ENCODE measurements at regions not wholly inside any gene's neighbourhood (a gene's known extent, or its start where the extent isn't known, plus 50 kb on each side); places are given as distances from the start of the nearest gene placed in this dataset.

DNA sequence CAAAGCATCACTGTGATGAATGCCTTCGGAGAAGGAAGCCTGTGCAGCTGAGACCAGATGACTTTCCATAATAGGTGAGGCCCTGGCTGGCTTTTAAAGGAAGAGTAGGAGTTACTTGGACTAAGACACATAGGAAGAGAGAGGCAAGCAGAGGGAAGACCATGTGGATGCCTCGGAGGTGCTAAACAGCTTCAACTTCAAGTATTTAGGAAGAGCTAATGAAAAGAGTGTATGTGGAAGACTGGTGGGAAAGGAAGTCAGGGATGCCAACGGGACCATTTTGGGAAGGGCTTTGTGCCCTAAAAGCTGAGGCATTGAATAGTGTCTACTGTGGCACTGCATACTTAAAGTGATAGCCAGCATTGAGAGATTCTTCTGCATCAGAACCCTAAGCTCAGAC lies 69.3 kb upstream of the OPCML start:
- Mint-ChIP-seq H3K36me3 (ENCODE audit: insufficient read depth, unreplicated experiment) (no peaks in the 10 kb centered on the region), H3K27ac (ENCODE audit: unreplicated experiment) (no peak overlapping the region), H3K4me1 (ENCODE audit: low read depth, unreplicated experiment) (no peaks in the 10 kb centered on the region), H3K4me3 (ENCODE audit: low read depth, unreplicated experiment) (no peak overlapping the region), H3K9me3 (ENCODE audit: low read depth, unreplicated experiment) (peaks cover 16% of the 10 kb centered on the region), H3K27me3 (ENCODE audit: unreplicated experiment) (no peaks in the 10 kb centered on the region)
- TF ChIP-seq, protein P1, sequence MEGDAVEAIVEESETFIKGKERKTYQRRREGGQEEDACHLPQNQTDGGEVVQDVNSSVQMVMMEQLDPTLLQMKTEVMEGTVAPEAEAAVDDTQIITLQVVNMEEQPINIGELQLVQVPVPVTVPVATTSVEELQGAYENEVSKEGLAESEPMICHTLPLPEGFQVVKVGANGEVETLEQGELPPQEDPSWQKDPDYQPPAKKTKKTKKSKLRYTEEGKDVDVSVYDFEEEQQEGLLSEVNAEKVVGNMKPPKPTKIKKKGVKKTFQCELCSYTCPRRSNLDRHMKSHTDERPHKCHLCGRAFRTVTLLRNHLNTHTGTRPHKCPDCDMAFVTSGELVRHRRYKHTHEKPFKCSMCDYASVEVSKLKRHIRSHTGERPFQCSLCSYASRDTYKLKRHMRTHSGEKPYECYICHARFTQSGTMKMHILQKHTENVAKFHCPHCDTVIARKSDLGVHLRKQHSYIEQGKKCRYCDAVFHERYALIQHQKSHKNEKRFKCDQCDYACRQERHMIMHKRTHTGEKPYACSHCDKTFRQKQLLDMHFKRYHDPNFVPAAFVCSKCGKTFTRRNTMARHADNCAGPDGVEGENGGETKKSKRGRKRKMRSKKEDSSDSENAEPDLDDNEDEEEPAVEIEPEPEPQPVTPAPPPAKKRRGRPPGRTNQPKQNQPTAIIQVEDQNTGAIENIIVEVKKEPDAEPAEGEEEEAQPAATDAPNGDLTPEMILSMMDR (IDR thresholded peaks at IDR 0.05; ENCODE audit: unreplicated experiment): no peak
- no TSS peak for BruUV-seq (replicated peaks)
- CTCF ChIA-PET: no interaction called here
- intact Hi-C loops (cut with micrococcal nuclease; ENCODE audit: unreplicated experiment): no loop called here
- no peak for DNase-seq

- no peaks in the 10 kb centered on the region for H3K27me3 Mint-ChIP-seq (ENCODE audit: unreplicated experiment)
Observed at GRCh38 chr11:133600786-133601185, 68.5 kb upstream of the OPCML start.

GRCh38 chr11:133600306-133600705 lies 68.0 kb upstream of the OPCML start:
- Mint-ChIP-seq H3K9me3 (ENCODE audit: low read depth, unreplicated experiment) (peaks cover 21% of the 10 kb centered on the region), H3K4me1 (ENCODE audit: low read depth, unreplicated experiment) (no peaks in the 10 kb centered on the region), H3K4me3 (ENCODE audit: low read depth, unreplicated experiment) (no peak overlapping the region), H3K27ac (ENCODE audit: unreplicated experiment) (no peak overlapping the region), H3K27me3 (ENCODE audit: unreplicated experiment) (no peaks in the 10 kb centered on the region), H3K36me3 (ENCODE audit: insufficient read depth, unreplicated experiment) (no peaks in the 10 kb centered on the region)
- DNase-seq: no peak
- intact Hi-C loops (cut with micrococcal nuclease; ENCODE audit: unreplicated experiment): no loop called here
- TF ChIP-seq, protein P1 (IDR thresholded peaks at IDR 0.05; ENCODE audit: unreplicated experiment): no peak
- BruUV-seq (replicated peaks): no TSS peak
- CTCF ChIA-PET: no interaction called here

More at GRCh38 chr11:133600786-133601185, 68.5 kb upstream of the OPCML start:
- TF ChIP-seq, protein P1 (IDR thresholded peaks at IDR 0.05; ENCODE audit: unreplicated experiment): no peak
- BruUV-seq (replicated peaks): no TSS peak
- Mint-ChIP-seq H3K27ac (ENCODE audit: unreplicated experiment) (no peak overlapping the region), H3K36me3 (ENCODE audit: insufficient read depth, unreplicated experiment) (no peaks in the 10 kb centered on the region), H3K9me3 (ENCODE audit: low read depth, unreplicated experiment) (peaks cover 21% of the 10 kb centered on the region), H3K4me1 (ENCODE audit: low read depth, unreplicated experiment) (no peaks in the 10 kb centered on the region), H3K4me3 (ENCODE audit: low read depth, unreplicated experiment) (no peak overlapping the region)
- DNase-seq: no peak
- CTCF ChIA-PET: no interaction called here
- intact Hi-C loops (cut with micrococcal nuclease; ENCODE audit: unreplicated experiment): no loop called here

GRCh38 chr11:133598906-133599305 lies 66.6 kb upstream of the OPCML start:
- Mint-ChIP-seq H3K27ac (ENCODE audit: unreplicated experiment) (no peak overlapping the region), H3K36me3 (ENCODE audit: insufficient read depth, unreplicated experiment) (no peaks in the 10 kb centered on the region), H3K4me1 (ENCODE audit: low read depth, unreplicated experiment) (no peaks in the 10 kb centered on the region), H3K9me3 (ENCODE audit: low read depth, unreplicated experiment) (peaks cover 23% of the 10 kb centered on the region), H3K4me3 (ENCODE audit: low read depth, unreplicated experiment) (no peak overlapping the region), H3K27me3 (ENCODE audit: unreplicated experiment) (no peaks in the 10 kb centered on the region)
- TF ChIP-seq, protein P1 (IDR thresholded peaks at IDR 0.05; ENCODE audit: unreplicated experiment): no peak
- no TSS peak for BruUV-seq (replicated peaks)
- intact Hi-C loops (cut with micrococcal nuclease; ENCODE audit: unreplicated experiment): no loop called here
- CTCF ChIA-PET: no interaction called here
- DNase-seq: no peak

GRCh38 chr11:133597236-133597635 lies 64.9 kb upstream of the OPCML start:
- Mint-ChIP-seq H3K4me3 (ENCODE audit: low read depth, unreplicated experiment) (no peak overlapping the region), H3K4me1 (ENCODE audit: low read depth, unreplicated experiment) (no peaks in the 10 kb centered on the region), H3K9me3 (ENCODE audit: low read depth, unreplicated experiment) (peaks cover 29% of the 10 kb centered on the region), H3K27me3 (ENCODE audit: unreplicated experiment) (no peaks in the 10 kb centered on the region), H3K27ac (ENCODE audit: unreplicated experiment) (no peak overlapping the region), H3K36me3 (ENCODE audit: insufficient read depth, unreplicated experiment) (no peaks in the 10 kb centered on the region)
- TF ChIP-seq, protein P1 (IDR thresholded peaks at IDR 0.05; ENCODE audit: unreplicated experiment): no peak
- no TSS peak for BruUV-seq (replicated peaks)
- no peak for DNase-seq
- CTCF ChIA-PET: no interaction called here
- intact Hi-C loops (cut with micrococcal nuclease; ENCODE audit: unreplicated experiment): no loop called here
